GM13977 (cell line): ENCODE measurements at regions not wholly inside any gene's neighbourhood (a gene's known extent, or its start where the extent isn't known, plus 50 kb on each side); places are given as distances from the start of the nearest gene placed in this dataset.
A peak's percentile ranks its signal among the peaks of the same experiment; 100 is the strongest.

Experiments
- DNase-seq: peaks from one replicate; pipeline ENCODE4 v3.0.0; 2012; ENCODE audit warnings: low spot score
- in situ Hi-C: fragments of 300-500 bp; cut with MboI; formaldehyde crosslinking; loops from one replicate; pipeline ENCODE4 v1.12.0; 2022; ENCODE audit warnings: low sequenced_read_pairs, low pct_unique_long_range_greater_than_20kb, mixed read lengths, inconsistent platforms; ENCODE audit not compliant: unreplicated experiment
- TF ChIP-seq, protein P1 (sequence below): IDR thresholded peaks from 2 replicates; pipeline ENCODE4 v1.5.1; 2012; ENCODE audit warnings: mild to moderate bottlenecking, control low read depth; ENCODE audit not compliant: insufficient read depth; ENCODE audit errors: extremely low read depth, missing control alignments

DNA sequence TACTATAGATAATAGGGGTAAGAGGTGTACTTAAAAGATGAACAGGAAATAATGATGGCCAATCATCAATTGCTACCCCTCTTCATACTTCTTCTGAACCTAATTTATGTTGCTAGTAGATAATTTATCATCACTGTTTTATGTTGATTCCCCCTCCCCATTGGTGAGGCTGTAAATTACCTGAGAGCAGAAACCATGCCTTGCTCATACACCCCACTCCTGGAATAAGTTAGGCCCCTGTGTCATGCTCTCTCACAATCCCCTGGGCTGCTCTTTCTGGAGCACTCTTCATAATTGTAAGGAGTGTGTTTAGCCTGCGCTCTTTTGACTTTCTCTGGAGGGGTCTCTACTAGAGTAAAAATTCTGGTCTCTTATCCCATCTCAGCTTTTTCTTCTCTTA is 180.7 kb downstream of the PAH start:
- in situ Hi-C loops: loop anchor here (25.0 kb wide), 2 partner anchors 799 to 974 kb away; no protein-coding TSS in a partner anchor
- no peak for DNase-seq
- TF ChIP-seq, protein P1, sequence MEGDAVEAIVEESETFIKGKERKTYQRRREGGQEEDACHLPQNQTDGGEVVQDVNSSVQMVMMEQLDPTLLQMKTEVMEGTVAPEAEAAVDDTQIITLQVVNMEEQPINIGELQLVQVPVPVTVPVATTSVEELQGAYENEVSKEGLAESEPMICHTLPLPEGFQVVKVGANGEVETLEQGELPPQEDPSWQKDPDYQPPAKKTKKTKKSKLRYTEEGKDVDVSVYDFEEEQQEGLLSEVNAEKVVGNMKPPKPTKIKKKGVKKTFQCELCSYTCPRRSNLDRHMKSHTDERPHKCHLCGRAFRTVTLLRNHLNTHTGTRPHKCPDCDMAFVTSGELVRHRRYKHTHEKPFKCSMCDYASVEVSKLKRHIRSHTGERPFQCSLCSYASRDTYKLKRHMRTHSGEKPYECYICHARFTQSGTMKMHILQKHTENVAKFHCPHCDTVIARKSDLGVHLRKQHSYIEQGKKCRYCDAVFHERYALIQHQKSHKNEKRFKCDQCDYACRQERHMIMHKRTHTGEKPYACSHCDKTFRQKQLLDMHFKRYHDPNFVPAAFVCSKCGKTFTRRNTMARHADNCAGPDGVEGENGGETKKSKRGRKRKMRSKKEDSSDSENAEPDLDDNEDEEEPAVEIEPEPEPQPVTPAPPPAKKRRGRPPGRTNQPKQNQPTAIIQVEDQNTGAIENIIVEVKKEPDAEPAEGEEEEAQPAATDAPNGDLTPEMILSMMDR: no peak

DNA sequence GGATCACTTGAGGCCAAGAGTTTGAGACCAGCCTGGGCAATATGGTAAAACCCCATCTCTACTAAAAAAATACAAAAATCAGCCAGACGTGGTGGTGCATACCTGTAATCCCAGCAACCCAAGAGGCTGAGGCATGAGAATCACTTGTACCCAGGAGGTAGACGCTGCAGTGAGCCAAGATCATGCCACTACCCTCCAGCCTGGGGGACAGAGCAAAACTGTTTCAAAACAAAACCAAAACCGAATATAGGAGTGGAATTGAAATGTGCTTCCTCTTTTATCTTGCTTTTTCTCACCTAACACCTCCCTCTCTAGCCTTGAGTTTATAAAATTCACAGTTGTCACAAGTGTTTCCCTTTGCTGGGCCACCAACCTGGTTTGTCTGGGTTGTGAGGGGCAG is 181.9 kb downstream of the PAH start:
- TF ChIP-seq, protein P1: no peak

DNA sequence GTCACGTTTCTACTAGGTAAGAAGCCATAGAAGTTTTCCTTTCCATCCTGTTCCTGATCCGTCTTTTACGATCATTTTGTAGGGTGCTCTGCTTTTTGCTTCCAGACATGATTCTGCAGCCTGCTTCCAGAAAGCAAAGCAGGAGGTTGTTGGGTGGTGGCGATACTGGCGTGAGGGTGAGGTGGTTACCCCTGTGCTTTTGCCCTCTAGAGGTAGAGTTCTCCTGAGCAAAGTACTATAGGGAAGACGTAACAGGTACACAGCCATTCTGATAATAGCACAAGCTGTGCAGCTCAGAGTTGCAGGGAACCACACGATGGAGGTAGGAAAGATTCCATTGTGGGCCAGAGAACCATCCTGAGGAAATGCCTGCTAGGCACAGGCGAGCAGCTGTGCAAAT is 186.0 kb downstream of the PAH start:
- TF ChIP-seq, protein P1: no peak
- in situ Hi-C loops: loop anchor here (25.0 kb wide), 2 partner anchors 794 to 969 kb away; no protein-coding TSS in a partner anchor
- no peak for DNase-seq

More for the DNA sequence above, 181.9 kb downstream of the PAH start:
- no peak for DNase-seq
- in situ Hi-C loops: loop anchor here (25.0 kb wide), 2 partner anchors 798 to 973 kb away; no protein-coding TSS in a partner anchor

DNA sequence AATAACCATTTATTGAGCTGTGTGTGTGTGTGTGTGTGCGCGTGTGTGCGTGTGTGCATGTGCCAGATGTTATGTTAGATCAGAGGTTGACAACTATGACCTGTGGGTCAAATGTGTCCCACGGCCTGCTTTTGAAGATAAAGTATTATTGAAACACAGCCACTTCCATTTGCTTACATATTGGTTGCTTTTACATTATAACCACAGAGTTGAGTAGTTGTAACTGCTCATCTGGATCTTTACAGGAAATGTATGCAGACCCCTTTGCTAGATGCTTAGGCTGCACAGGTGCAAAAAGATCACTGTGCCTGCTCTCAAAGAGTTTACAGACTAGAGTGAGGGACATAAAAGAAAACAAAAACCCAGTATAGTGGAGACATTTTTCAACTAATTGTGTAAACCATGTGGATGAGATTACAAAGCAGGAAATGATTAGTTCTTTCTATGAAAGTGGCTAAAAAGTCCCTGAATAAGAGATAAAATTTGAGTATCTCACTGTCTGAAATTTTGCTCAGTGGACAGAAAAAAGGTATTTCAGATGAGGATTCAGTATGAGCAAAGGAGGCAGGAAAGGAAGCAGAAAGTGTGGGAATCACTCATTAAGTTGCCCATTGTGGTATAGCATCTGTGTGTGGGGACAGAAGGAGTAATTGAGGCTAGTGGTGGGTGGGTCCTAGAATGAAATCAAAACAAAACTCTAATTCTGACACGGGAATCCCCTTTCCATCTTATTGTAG is 188.4 kb downstream of the PAH start:
- peak; percentile 33 for DNase-seq
- in situ Hi-C loops: loop anchor here (25.0 kb wide), 2 partner anchors 791 to 966 kb away; no protein-coding TSS in a partner anchor
- TF ChIP-seq, protein P1: no peak

DNA sequence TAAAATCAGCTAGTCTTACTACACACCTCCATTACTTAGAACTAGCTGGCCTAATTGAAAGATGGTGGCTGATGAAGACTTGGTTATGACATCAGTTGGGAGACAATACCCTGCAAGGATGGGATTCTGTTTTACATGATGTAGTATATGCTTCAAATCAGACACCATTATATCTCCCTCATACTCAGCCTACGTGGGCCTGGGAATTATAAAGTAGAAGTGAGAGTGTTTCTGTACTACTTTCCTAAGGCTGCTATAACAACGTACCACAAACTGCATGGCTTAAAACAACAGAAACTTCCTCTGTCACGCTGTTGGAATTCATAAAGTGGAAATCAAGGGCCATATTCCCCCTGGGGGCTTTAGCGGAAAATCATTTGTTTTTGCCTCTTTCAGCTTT is 190.4 kb downstream of the PAH start:
- TF ChIP-seq, protein P1: no peak
- in situ Hi-C loops: loop anchor here (25.0 kb wide), 2 partner anchors 789 to 964 kb away; no protein-coding TSS in a partner anchor
- no peak for DNase-seq

DNA sequence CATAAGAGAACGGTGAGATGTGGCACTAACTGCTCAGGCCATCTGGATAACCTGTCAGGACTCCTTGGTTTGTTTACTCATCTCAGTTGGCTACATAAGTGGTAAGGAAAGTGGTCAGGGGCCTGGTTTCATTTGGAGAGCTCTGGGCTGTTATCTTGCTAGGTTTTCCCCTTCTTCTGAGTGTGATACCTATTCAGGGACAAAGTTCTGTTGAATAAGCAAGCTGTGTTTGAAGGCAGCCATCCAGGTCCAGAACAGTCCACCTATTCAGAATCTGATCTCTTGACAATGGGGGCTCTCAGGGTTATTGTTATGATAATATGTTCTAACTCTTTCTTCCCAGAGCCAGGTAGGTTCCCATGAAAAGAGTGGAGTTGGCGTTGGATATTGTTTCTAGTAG is 194.9 kb downstream of the PAH start:
- in situ Hi-C loops: no loop called here
- TF ChIP-seq, protein P1: no peak
- DNase-seq: no peak

DNA sequence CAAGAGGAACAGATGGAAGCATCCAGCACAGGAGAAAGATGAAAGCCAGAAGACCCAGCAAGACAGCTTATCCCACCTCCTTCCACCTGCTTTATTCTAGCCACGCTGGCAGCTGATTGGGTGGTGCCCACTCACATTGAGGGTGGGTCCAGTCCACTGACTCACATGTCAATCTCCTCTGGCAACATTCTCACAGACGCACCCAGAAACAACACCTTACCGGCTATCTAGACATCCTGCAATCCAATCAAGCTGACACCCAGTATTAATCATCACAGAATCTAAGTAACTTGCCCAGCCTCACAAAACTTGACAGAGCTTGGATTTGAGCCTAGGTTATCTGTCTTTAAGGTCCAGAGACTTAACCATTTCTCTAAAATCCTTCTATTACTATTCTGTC is 208.9 kb downstream of the PAH start:
- TF ChIP-seq, protein P1: no peak
- no peak for DNase-seq
- in situ Hi-C loops: no loop called here
